ENCODE measurements at regions not wholly inside any gene's neighbourhood (a gene's known extent, or its start where the extent isn't known, plus 50 kb on each side); places are given as distances from the start of the nearest gene placed in this dataset.

GRCh38 chr2:172680436-172681068 lies 55.1 kb upstream of the RAPGEF4 start:
- no peak for DNase-seq (ENCODE audit: low spot score, unreplicated experiment)
- H3K4me3 Mint-ChIP-seq (ENCODE audit: low read depth), result no peak overlapping the region
- no peak for TF ChIP-seq CTCF (IDR thresholded peaks at IDR 0.05; ENCODE audit: unreplicated experiment)
- no peaks in the 10 kb centered on the region for H3K4me1 Mint-ChIP-seq (ENCODE audit: low read depth)
- no peaks in the 10 kb centered on the region for H3K27me3 Mint-ChIP-seq
- no peak overlapping the region for H3K27ac Mint-ChIP-seq
- H3K36me3 Mint-ChIP-seq (ENCODE audit: insufficient read depth), result no peaks in the 10 kb centered on the region
- H3K9me3 Mint-ChIP-seq (ENCODE audit: low read depth), result peaks cover 7% of the 10 kb centered on the region

- Mint-ChIP-seq H3K36me3 (ENCODE audit: insufficient read depth) (no peaks in the 10 kb centered on the region), H3K27ac (no peak overlapping the region), H3K27me3 (no peaks in the 10 kb centered on the region), H3K4me3 (ENCODE audit: low read depth) (no peak overlapping the region), H3K9me3 (ENCODE audit: low read depth) (peaks cover 16% of the 10 kb centered on the region), H3K4me1 (ENCODE audit: low read depth) (no peaks in the 10 kb centered on the region)
- DNase-seq (ENCODE audit: low spot score, unreplicated experiment), result no peak
- no peak for TF ChIP-seq CTCF (IDR thresholded peaks at IDR 0.05; ENCODE audit: unreplicated experiment)
Measured at GRCh38 chr2:172685467-172685866, 50.2 kb upstream of the RAPGEF4 start.
